Adrenal gland (tissue), 9 donors: ENCODE measurements at regions not wholly inside any gene's neighbourhood (a gene's known extent, or its start where the extent isn't known, plus 50 kb on each side); places are given as distances from the start of the nearest gene placed in this dataset.
"Not testable (repeated sequence)": the region's sequence is repeated elsewhere in the genome, so short reads cannot be mapped to it uniquely, and the experiment has no call there.

Experiments
- DNase-seq, 7 donors: peaks; one replicate each; pipeline ENCODE4 v3.0.0-alpha.2; 2019 to 2020
- H3K27ac ChIP-seq, 5 donors: fragments of 200-600 bp; sonication (generic) in 4 of 5; 1 replicate in 3 of 5; 2 replicates in 2 of 5; pipeline versions ENCODE4 v1.5.1 to v1.8.0; 2016 to 2020; ENCODE audit warnings: mild to moderate bottlenecking in 1 of 5
- H3K27me3 ChIP-seq: fragments of 200-600 bp; 2 replicates; pipeline ENCODE4 v1.8.0; 2021
- H3K36me3 ChIP-seq, 2 donors: fragments of 200-600 bp; replicated peaks in 1 of 2; 1 replicate in 1 of 2; 2 replicates in 1 of 2; pipeline versions ENCODE4 v1.5.1 to v1.8.0; 2018 to 2022
- H3K4me1 ChIP-seq, 2 donors: fragments of 200-600 bp; replicated peaks in 1 of 2; 1 replicate in 1 of 2; 2 replicates in 1 of 2; pipeline versions ENCODE4 v1.5.1 to v1.8.0; 2018 to 2021
- H3K4me3 ChIP-seq, 4 donors: fragments of 200-600 bp; sonication (generic) in 3 of 4; one replicate each; pipeline ENCODE4 v1.5.1; 2016 to 2018
- H3K9me3 ChIP-seq, 3 donors: fragments of 200-600 bp; sonication (generic) in 1 of 3; replicated peaks in 1 of 3; 1 replicate in 2 of 3; 2 replicates in 1 of 3; pipeline versions ENCODE4 v1.5.1 to v1.8.0; 2016 to 2021
- POLR2A ChIP-seq, 2 donors: fragments of 450-650 bp; IDR thresholded peaks; one replicate each; pipeline ENCODE4 v1.6.1; 2017; ENCODE audit warnings: antibody characterized with exemption in 2 of 2, mild to moderate bottlenecking in 2 of 2, moderate library complexity in 1 of 2
- WGBS, 4 donors: extraction: QIAGEN DNeasy Blood & Tissue Kit in 2 of 4; methylation state at CpG; one replicate each; pipeline versions ENCODE4 v1.1.5 to v1.1.7; 2013 to 2017; 5-methylcytosine and 5-hydroxymethylcytosine counted together
- intact Hi-C, 2 donors: fragments of 100-400 bp; cut with DNase I; formaldehyde crosslinking; loops; one replicate each; pipeline versions ENCODE4 v1.14.1 to v1.15.0; 2022 to 2023
- TF ChIP-seq, protein P1 (sequence below), 6 experiments: fragments of 450-650 bp in 4 of 6; fragments of 200-600 bp in 2 of 6; sonication (generic) in 1 of 6; IDR thresholded peaks; 1 replicate in 5 of 6; 2 replicates in 1 of 6; pipeline versions ENCODE4 v1.5.1 to v1.8.0; 2016 to 2021; ENCODE audit warnings: antibody characterized with exemption in 6 of 6, mild to moderate bottlenecking in 2 of 6, moderate library complexity in 1 of 6
- donor health status: healthy with polysubstance abuse.
- donor health status: Bipolar disorder and iron deficiency.
- donor health status: DM: yes; HTN: yes; CAD: no.
- donor health status: DM: no; HTN: no; CAD: no.
- donor health status: DM: no; HTN: no; CAD: no.

DNA sequence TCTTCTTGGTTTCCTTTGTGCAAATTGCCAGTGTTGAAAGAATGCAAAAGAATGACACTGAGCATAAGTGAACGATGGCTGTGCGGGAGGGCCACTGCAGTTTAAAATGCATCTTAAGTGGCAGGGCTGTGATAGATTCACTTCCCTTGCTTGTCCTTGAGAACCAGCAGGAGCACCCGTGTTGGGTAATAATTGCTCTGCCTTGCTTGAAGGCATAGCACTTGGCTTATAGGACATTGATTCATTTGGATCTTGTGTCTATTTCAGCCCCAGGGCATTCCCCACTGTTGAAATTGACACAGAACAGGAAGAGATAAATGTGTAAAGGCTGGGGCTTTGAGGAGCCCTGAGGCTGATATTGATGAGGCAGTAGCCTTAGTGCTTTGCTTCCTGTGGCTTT, 1003.7 kb upstream of the GYPC start:
- 30 to 42% (median 36%) methylated on average over 3 of the region's 3 CpGs for WGBS, 4 donors
- intact Hi-C loops = no loop called here

DNA sequence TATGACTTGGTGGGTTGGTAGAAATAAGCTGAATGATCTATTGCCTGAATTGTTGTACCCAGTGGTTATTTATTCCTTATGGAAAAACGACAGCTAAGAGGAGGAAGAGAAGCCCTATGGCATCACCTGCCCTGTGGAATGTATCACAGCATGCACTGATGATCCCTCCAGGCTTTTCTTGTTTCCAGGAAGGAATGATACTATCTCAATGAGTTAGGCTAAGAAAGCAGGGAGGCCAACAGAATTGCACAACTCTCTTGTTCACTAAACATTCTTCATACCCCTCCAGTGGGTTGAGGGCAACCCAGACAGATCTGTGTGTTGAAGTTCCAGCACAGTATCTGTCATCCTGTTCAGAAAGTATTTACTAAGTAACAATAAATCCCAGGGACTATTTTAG, 1001.7 kb upstream of the GYPC start:
- no peaks in the 10 kb centered on the region for H3K4me1 ChIP-seq
- intact Hi-C loops = no loop called here
- 14 to 47% (median 33%) methylated on average over 1 of the region's 1 CpG for WGBS, 4 donors

More for the DNA sequence above, 1003.7 kb upstream of the GYPC start:
- Histone ChIP-seq H3K4me3 (no peak overlapping the region), H3K27ac (no peak overlapping the region), H3K27me3 (no peaks in the 10 kb centered on the region), H3K36me3 (no peaks in the 10 kb centered on the region), H3K9me3 (no peaks in the 10 kb centered on the region), H3K4me1 (no peaks in the 10 kb centered on the region)
- DNase-seq = no peak
- TF ChIP-seq POLR2A (IDR thresholded peaks at IDR 0.05) = no peak
- TF ChIP-seq, protein P1, sequence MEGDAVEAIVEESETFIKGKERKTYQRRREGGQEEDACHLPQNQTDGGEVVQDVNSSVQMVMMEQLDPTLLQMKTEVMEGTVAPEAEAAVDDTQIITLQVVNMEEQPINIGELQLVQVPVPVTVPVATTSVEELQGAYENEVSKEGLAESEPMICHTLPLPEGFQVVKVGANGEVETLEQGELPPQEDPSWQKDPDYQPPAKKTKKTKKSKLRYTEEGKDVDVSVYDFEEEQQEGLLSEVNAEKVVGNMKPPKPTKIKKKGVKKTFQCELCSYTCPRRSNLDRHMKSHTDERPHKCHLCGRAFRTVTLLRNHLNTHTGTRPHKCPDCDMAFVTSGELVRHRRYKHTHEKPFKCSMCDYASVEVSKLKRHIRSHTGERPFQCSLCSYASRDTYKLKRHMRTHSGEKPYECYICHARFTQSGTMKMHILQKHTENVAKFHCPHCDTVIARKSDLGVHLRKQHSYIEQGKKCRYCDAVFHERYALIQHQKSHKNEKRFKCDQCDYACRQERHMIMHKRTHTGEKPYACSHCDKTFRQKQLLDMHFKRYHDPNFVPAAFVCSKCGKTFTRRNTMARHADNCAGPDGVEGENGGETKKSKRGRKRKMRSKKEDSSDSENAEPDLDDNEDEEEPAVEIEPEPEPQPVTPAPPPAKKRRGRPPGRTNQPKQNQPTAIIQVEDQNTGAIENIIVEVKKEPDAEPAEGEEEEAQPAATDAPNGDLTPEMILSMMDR (IDR thresholded peaks at IDR 0.05) = no peak

DNA sequence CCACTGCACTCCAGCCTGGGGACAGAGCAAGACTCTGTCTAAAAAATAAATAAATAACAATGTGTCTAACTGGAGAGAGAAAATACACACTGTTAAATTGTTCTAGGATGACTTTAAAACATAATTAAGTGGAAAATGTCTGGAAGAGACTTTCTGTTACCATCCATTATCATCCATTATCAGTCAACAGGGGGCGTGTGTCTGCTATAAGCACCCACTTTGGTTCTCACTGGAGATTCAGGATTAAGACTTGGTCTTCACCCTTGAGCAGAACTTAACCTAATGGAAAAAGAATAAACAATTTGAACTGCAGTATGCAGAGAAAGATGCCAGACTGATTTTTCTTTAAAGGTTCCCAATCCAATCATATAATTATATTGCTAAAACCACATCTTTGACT, 999.8 kb upstream of the GYPC start:
- 47 to 59% (median 49%) methylated on average over 1 of the region's 1 CpG for WGBS, 4 donors
- Histone ChIP-seq H3K27ac (no peak overlapping the region), H3K36me3 (no peaks in the 10 kb centered on the region), H3K4me3 (no peak overlapping the region), H3K27me3 (no peaks in the 10 kb centered on the region), H3K4me1 (no peaks in the 10 kb centered on the region), H3K9me3 (no peaks in the 10 kb centered on the region)
- no peak for DNase-seq
- intact Hi-C loops = no loop called here
- TF ChIP-seq, protein P1 (IDR thresholded peaks at IDR 0.05) = no peak
- TF ChIP-seq POLR2A (IDR thresholded peaks at IDR 0.05) = no peak

More for the DNA sequence above, 1001.7 kb upstream of the GYPC start:
- no peak overlapping the region for H3K4me3 ChIP-seq
- no peak for TF ChIP-seq POLR2A (IDR thresholded peaks at IDR 0.05)
- TF ChIP-seq, protein P1 (IDR thresholded peaks at IDR 0.05) = no peak
- DNase-seq = no peak
- H3K36me3 ChIP-seq = no peaks in the 10 kb centered on the region
- H3K27ac ChIP-seq = no peak overlapping the region
- no peaks in the 10 kb centered on the region for H3K9me3 ChIP-seq
- no peaks in the 10 kb centered on the region for H3K27me3 ChIP-seq

DNA sequence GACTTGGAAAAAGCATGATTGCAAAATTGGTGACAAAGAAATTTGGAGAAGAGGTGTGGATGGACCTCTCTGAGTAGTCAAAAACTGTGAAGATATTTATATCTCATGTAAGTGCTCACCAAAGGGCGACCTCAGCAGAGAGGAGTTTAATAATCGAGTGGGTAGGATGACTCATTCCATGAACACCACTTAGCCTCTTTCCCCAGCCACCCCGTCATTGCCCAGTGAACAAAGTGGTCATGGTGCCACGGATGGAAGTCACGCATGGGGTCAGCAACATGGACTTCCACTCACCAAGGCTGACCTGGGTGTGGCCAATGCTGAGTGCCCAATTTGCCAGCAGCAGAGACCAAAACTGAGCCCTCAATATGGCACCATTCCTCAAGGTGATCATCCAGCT, 997.4 kb upstream of the GYPC start:
- Histone ChIP-seq H3K4me1 (no peaks in the 10 kb centered on the region), H3K9me3 (no peaks in the 10 kb centered on the region), H3K4me3 (no peak overlapping the region), H3K27me3 (no peaks in the 10 kb centered on the region), H3K36me3 (no peaks in the 10 kb centered on the region), H3K27ac (no peak overlapping the region)
- 77 to 86% (median 82%) methylated on average over 3 to 5 of the region's 5 CpGs for WGBS, 4 donors
- TF ChIP-seq POLR2A (IDR thresholded peaks at IDR 0.05) = no peak
- TF ChIP-seq, protein P1 (IDR thresholded peaks at IDR 0.05) = no peak
- no peak for DNase-seq
- intact Hi-C loops = no loop called here

DNA sequence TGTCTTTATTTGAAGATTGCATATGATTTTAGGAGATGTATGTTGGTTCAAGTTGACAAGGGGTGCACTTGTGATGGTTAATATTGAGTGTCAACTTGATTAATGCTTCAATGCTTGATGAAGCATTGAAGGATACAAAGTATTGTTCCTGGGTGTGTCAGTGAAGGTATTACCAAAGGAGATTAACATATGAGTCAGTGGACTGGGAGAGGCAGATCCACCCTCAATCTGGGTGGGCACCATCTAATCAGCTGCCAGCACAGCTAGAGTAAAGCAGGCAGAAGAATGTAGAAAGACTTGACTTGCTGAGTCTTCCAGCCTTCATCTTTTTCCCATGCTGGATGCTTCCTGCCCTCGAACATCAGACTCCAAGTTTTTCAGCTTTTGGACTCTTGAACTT, 995.6 kb upstream of the GYPC start:
- H3K4me1 ChIP-seq, H3K4me3 ChIP-seq, H3K36me3 ChIP-seq, H3K27me3 ChIP-seq, H3K9me3 ChIP-seq, DNase-seq, H3K27ac ChIP-seq, intact Hi-C loops: not testable (repeated sequence)
- 52 to 82% (median 71%) methylated on average over 1 of the region's 1 CpG for WGBS, 4 donors
